OCI-LY7 (cell line): ENCODE measurements at regions not wholly inside any gene's neighbourhood (a gene's known extent, or its start where the extent isn't known, plus 50 kb on each side); places are given as distances from the start of the nearest gene placed in this dataset.

Source experiments
- EZH2phosphoT487 ChIP-seq: fragments of 200-600 bp; sonication (generic); IDR thresholded peaks from 2 replicates; pipeline ENCODE4 v1.6.1; 2018; ENCODE audit warnings: low read depth, borderline replicate concordance, mild to moderate bottlenecking, mixed run types, antibody characterized with exemption, low read length, moderate library complexity, mixed read lengths
- TF ChIP-seq, protein P1 (sequence below): fragments of 200-600 bp; sonication (generic); conservative IDR thresholded peaks from 2 replicates; pipeline ENCODE4 v1.5.1; 2014; ENCODE audit warnings: mild to moderate bottlenecking, antibody characterized with exemption, low read length, moderate library complexity, mixed read lengths

DNA sequence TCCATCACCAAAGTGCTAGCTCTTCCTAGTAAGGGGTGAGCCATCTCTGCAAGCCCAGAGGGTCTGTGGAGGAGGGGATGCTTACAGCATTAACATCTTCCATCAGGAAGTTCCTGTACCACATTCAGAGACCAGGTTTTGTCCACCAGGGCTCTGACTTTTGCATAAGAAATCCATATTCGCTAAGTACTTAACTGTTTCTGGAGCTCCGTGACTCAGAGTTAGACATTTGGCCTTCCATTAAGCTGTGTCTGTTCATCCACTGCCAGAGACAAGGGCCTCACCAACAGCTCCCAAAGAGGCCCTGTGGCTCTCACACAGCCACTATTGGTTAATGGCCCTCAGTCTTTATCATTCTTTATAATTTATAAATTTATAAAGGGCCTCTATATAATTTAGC lies 144.6 kb downstream of the ADAMTS15 start:
- TF ChIP-seq, protein P1, sequence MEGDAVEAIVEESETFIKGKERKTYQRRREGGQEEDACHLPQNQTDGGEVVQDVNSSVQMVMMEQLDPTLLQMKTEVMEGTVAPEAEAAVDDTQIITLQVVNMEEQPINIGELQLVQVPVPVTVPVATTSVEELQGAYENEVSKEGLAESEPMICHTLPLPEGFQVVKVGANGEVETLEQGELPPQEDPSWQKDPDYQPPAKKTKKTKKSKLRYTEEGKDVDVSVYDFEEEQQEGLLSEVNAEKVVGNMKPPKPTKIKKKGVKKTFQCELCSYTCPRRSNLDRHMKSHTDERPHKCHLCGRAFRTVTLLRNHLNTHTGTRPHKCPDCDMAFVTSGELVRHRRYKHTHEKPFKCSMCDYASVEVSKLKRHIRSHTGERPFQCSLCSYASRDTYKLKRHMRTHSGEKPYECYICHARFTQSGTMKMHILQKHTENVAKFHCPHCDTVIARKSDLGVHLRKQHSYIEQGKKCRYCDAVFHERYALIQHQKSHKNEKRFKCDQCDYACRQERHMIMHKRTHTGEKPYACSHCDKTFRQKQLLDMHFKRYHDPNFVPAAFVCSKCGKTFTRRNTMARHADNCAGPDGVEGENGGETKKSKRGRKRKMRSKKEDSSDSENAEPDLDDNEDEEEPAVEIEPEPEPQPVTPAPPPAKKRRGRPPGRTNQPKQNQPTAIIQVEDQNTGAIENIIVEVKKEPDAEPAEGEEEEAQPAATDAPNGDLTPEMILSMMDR: no peak
- no peak for TF ChIP-seq EZH2phosphoT487
